IPS-NIHi11 (cell line): ENCODE measurements at regions not wholly inside any gene's neighbourhood (a gene's known extent, or its start where the extent isn't known, plus 50 kb on each side); places are given as distances from the start of the nearest gene placed in this dataset.

ENCODE experiments used
- DNase-seq: peaks from one replicate; pipeline ENCODE4 v3.0.0; 2012; ENCODE audit warnings: mixed read lengths, low spot score

- no peak for DNase-seq
Observed at GRCh38 chr14:96931751-96932150, 134.6 kb downstream of the VRK1 start.

GRCh38 chr14:96934638-96935330, 137.6 kb downstream of the VRK1 start:
- DNase-seq, result no peak

- peak; percentile 53 for DNase-seq
Observed at GRCh38 chr14:96938946-96939345, 141.8 kb downstream of the VRK1 start.

- peak; percentile 74 for DNase-seq
Observed at GRCh38 chr14:96940009-96940408, 142.8 kb downstream of the VRK1 start.

- no peak for DNase-seq
Observed at GRCh38 chr14:96944297-96944696, 147.1 kb downstream of the VRK1 start.

- DNase-seq, result no peak
Observed at GRCh38 chr14:96945721-96946120, 148.5 kb downstream of the VRK1 start.

- no peak for DNase-seq
Observed at GRCh38 chr14:96949594-96949993, 152.4 kb downstream of the VRK1 start.

GRCh38 chr14:96951511-96951910, 154.3 kb downstream of the VRK1 start:
- no peak for DNase-seq

GRCh38 chr14:96953087-96953874, 156.1 kb downstream of the VRK1 start:
- DNase-seq, result no peak

- no peak for DNase-seq
Observed at GRCh38 chr14:96953875-96954185, 156.6 kb downstream of the VRK1 start.

- DNase-seq, result no peak
Observed at GRCh38 chr14:96956464-96957239, 159.5 kb downstream of the VRK1 start.

GRCh38 chr14:96958057-96958456, 160.9 kb downstream of the VRK1 start:
- DNase-seq, result no peak

GRCh38 chr14:96959992-96960391, 162.8 kb downstream of the VRK1 start:
- DNase-seq, result no peak

- DNase-seq, result no peak
Observed at GRCh38 chr14:96960598-96961116, 163.5 kb downstream of the VRK1 start.

- no peak for DNase-seq
Observed at GRCh38 chr14:96961895-96962294, 164.7 kb downstream of the VRK1 start.

GRCh38 chr14:96962337-96962736, 165.2 kb downstream of the VRK1 start:
- no peak for DNase-seq

- no peak for DNase-seq
Observed at GRCh38 chr14:96964726-96965415, 167.7 kb downstream of the VRK1 start.

GRCh38 chr14:96965885-96966595, 168.9 kb downstream of the VRK1 start:
- DNase-seq, result peak; percentile 49

- DNase-seq, result no peak
Observed at GRCh38 chr14:96975116-96975515, 177.9 kb downstream of the VRK1 start.

GRCh38 chr14:96978525-96979272, 181.5 kb downstream of the VRK1 start:
- DNase-seq, result no peak

GRCh38 chr14:96979611-96980074, 182.5 kb downstream of the VRK1 start:
- no peak for DNase-seq
